GM21786 (cell line): ENCODE measurements at regions not wholly inside any gene's neighbourhood (a gene's known extent, or its start where the extent isn't known, plus 50 kb on each side); places are given as distances from the start of the nearest gene placed in this dataset.
"Not testable (repeated sequence)": the region's sequence is repeated elsewhere in the genome, so short reads cannot be mapped to it uniquely, and the experiment has no call there.

Source experiments
- ATAC-seq: cut with Tn5 transposase; IDR thresholded peaks from one replicate; pipeline ENCODE4 v1.9.1; 2021; ENCODE audit not compliant: unreplicated experiment

GRCh38 chr5:45893309-45893708 is 197.1 kb upstream of the HCN1 start:
- no peak for ATAC-seq

- not testable (repeated sequence) for ATAC-seq
Measured at GRCh38 chr5:45890441-45891080, 194.4 kb upstream of the HCN1 start.

- ATAC-seq, result no peak
Measured at GRCh38 chr5:45862763-45863162, 166.6 kb upstream of the HCN1 start.

GRCh38 chr5:45847877-45848276 is 151.7 kb upstream of the HCN1 start:
- ATAC-seq, result no peak

- ATAC-seq, result no peak
Measured at GRCh38 chr5:45826055-45826454, 129.9 kb upstream of the HCN1 start.

GRCh38 chr5:45800331-45800730 is 104.2 kb upstream of the HCN1 start:
- no peak for ATAC-seq

- no peak for ATAC-seq
Measured at GRCh38 chr5:45799388-45799787, 103.2 kb upstream of the HCN1 start.

GRCh38 chr5:45796959-45797553 is 100.9 kb upstream of the HCN1 start:
- ATAC-seq, result no peak

GRCh38 chr5:45795458-45795857 is 99.3 kb upstream of the HCN1 start:
- no peak for ATAC-seq

GRCh38 chr5:45793638-45794532 is 97.7 kb upstream of the HCN1 start:
- ATAC-seq, result peak; percentile 83

- no peak for ATAC-seq
Measured at GRCh38 chr5:45779874-45780671, 83.9 kb upstream of the HCN1 start.

GRCh38 chr5:45774528-45774927 is 78.3 kb upstream of the HCN1 start:
- peak; percentile 44 for ATAC-seq

- ATAC-seq, result no peak
Measured at GRCh38 chr5:45772402-45772801, 76.2 kb upstream of the HCN1 start.

GRCh38 chr5:45765561-45765960 is 69.4 kb upstream of the HCN1 start:
- no peak for ATAC-seq

- no peak for ATAC-seq
Measured at GRCh38 chr5:45750574-45750973, 54.4 kb upstream of the HCN1 start.

GRCh38 chr5:45748511-45748910 is 52.3 kb upstream of the HCN1 start:
- ATAC-seq, result not testable (repeated sequence)
